ENCODE measurements at regions not wholly inside any gene's neighbourhood (a gene's known extent, or its start where the extent isn't known, plus 50 kb on each side); places are given as distances from the start of the nearest gene placed in this dataset.

- TF ChIP-seq CTCF (IDR thresholded peaks at IDR 0.05; ENCODE audit: low read depth, low read length, poor library complexity, severe bottlenecking): no peak
- no peak for TF ChIP-seq EZH2phosphoT487 (IDR thresholded peaks at IDR 0.05; ENCODE audit: borderline replicate concordance, low read length)
These were observed 369.3 kb downstream of the FBXW7 start for GRCh38 chr4:152166567-152166966.

Measured in DOHH2 (cell line).